GM19463 (cell line): ENCODE measurements at regions not wholly inside any gene's neighbourhood (a gene's known extent, or its start where the extent isn't known, plus 50 kb on each side); places are given as distances from the start of the nearest gene placed in this dataset.
"Not testable (repeated sequence)": the region's sequence is repeated elsewhere in the genome, so short reads cannot be mapped to it uniquely, and the experiment has no call there.

Experiments
- ATAC-seq: cut with Tn5 transposase; IDR thresholded peaks from one replicate; pipeline ENCODE4 v1.9.1; 2021; ENCODE audit warnings: mild to moderate bottlenecking, moderate library complexity; ENCODE audit not compliant: unreplicated experiment

DNA sequence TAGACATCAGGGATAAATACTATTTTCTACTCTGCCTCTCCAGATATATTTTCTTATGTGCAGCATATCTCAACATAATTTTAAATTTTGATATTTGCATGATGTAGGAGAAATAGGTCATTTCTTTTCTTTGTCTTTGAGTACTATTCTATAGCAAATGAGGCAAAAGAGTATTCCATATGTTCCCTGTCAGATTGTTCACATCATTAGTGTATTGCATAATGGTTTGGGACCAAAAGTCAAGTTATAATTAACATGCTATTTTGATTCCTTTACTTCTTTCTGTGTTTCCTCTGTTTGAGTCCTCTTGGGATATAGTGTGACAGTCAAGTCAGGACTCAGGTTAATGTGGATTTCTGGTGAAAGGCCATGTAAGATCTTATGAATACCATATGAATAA lies 864.6 kb upstream of the FBXO33 start:
- no peak for ATAC-seq

DNA sequence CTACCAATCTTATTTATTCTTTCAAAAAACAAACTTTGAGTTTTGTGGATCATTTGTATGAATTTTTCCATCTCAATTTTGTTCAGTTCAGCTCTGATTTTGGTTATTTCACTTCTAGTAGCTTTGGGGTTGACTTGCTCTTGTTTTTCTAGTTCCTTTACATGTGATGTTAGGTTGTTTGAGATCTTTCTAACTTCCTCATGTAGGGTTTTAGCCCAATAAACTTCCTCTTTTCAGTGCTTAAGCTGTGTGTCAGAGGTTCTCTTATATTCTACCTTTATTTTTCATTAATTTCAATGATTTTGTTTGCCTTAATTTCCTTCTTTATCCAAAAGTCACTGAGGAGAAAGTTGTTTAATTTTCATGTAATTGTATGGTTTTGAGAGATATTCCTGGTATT lies 860.4 kb upstream of the FBXO33 start:
- ATAC-seq: no peak

DNA sequence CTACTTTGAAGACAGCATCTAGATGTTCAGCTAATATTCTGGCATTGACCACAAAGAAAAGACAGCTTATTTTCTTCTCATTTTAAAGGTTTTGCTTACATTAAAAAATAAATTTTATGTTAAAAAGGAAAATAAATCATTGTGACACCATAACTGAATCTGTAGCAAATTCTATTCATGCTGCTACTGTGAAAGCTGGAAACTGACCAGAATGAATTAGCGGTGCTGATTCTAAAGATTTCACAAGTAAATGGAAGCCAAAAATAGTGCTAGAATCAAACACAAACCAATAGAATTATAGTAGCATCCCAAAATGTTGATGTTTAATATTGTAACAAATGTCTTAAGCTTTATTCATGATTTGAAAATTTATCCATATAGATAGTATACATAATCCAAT lies 850.0 kb upstream of the FBXO33 start:
- no peak for ATAC-seq

DNA sequence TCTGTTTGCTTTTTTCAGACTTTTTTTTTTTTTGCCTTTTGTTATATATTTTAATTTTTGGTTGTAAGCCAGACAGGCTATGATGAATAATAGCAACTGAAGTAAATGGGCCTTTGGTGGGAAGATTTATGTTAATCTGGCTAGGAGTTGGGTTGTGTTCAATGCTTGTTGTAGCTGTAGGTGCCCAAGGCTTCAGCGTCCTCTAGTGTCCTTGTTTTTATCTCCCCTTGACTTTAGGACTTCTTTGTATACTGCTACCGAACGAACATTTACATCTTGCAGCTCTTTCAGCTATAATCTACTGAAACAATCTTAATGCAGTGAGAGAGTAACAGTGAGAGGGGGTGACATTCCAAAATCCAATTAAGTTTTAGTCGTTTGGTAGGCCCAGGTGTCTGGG lies 848.4 kb upstream of the FBXO33 start:
- no peak for ATAC-seq

DNA sequence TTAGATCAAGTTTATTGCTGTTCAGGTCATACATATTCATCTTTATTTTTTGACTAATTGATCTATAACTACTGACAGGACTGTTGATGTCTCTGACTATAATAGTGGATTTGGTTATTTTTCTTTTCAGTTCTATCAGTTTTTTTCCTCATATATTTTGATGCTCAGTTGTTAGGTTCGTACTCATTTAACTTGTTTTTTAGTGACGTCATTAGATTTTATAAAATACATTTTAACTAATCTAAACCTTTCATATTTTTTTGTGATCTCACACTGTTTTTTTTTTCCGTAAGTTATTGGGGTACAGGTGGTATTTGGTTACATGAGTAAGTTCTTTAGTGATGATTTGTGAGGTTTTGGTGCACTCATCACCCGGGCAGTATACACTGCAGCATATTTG lies 841.2 kb upstream of the FBXO33 start:
- ATAC-seq: no peak

DNA sequence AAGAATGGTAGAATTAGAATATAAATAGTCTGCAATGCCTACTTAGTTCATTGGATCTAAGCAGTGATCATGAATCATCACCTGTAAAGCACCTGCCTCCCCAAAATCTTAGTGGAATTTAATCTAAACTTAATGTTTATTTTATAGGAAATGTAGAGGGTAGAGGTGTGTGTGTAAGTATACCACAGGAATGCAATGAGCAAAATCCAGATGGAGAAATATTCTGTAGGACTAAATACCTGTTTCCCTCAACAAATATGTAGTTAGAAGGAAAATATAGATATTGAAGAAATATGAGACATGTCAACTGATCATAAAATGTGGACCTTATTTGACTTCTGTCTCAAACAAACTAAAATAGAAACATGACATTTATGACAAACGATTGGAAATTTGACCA lies 839.2 kb upstream of the FBXO33 start:
- ATAC-seq: no peak

DNA sequence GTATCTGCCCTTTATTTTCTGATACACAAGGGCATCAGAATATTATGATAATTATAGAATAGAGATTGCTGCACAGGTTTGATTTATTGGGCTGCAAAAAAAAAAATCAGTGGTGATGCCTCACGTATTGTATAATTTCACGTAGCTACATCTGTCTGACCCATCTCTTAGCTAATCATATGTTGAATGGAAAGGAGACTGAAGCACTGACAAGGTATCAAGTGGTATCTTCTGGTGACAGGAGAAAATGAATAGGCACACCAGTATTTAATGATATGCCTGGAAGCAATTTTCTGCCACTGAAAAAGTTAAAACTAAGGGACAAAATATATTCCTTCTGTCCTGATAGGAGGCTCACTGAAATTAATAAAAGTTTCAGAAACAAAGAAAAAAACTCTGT lies 837.2 kb upstream of the FBXO33 start:
- ATAC-seq: no peak

DNA sequence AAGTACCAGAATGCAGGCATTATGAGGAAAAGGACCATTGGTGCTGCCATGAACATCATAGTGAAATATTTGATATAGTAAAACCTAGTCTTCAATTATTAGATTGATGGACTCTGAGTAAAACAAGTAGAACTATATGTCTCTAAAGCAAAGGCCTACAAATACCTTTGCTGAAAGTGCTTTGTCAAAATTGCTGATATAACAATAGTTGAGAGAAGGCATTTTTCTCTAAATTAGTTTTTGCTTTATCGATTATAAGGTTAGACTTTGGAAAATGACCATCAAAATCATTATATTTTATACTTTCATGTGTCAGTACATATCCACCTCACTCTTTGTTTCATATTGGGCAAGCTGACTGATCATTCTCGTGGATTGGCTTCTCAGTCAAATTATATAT lies 836.0 kb upstream of the FBXO33 start:
- no peak for ATAC-seq

DNA sequence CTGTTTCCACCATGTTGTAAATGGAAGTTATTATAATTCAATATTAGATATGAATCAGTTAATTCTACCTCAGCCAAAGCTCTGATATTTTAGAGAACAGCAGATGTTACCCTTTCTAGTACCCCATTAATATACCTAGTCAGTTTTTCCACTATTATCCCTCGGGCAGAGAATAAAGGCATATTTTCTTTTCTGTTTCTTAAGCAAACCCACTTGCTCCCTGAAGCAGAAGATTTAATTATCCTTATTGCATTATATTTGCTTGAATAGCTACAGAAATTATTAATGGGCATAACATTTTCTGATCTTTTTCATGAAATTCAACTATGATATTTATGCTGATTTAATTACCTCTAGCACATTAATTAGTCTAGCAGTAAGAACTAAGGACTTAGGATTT lies 832.9 kb upstream of the FBXO33 start:
- ATAC-seq: no peak

DNA sequence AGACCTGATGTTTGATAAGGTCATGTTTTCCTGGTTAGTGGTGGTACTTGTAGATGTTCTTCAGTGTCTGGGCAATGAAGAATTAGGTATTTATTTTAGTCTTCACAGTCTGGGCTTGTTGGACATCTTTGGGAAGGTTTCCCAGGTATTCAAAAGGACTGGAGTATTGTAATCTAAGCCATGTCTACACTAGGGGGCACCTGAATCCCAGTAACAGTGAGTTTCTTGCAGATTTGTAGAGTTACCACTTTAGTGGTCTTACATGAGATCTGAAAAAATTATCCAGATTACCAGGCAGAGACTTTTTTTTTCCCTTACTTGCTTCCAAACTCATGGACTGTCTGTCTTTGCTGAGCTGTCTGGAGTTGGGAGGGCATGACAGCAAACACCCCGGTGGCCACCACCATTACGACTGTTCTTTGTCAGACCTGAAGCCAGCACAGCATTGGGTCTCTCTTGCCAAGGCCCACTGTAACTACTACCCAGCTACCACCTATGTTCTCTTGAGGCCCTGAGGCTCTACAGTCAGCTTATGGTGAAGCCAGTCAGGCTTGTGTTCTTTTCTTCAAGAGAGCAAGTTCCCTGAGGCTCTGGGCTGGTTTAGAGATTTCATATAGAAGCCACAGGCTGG lies 820.7 kb upstream of the FBXO33 start:
- no peak for ATAC-seq

DNA sequence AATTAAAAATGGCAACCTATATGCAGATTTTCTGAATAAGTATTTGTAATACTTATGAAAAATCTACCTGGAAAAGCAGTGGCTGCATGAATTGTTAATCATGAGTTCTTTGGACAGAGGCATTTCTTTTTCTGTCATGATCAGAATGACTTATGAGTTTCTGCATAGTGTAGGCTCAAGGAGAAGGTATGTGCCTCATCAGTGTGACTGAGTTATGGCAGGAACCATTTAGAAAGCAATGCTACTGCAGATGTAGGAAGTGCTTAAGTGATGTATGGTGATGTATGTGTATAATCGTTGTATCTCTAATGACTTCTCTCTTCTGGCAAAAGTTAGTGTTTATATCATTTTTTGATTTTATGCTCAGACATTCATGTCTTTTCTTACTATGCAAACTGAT lies 816.4 kb upstream of the FBXO33 start:
- ATAC-seq: no peak

DNA sequence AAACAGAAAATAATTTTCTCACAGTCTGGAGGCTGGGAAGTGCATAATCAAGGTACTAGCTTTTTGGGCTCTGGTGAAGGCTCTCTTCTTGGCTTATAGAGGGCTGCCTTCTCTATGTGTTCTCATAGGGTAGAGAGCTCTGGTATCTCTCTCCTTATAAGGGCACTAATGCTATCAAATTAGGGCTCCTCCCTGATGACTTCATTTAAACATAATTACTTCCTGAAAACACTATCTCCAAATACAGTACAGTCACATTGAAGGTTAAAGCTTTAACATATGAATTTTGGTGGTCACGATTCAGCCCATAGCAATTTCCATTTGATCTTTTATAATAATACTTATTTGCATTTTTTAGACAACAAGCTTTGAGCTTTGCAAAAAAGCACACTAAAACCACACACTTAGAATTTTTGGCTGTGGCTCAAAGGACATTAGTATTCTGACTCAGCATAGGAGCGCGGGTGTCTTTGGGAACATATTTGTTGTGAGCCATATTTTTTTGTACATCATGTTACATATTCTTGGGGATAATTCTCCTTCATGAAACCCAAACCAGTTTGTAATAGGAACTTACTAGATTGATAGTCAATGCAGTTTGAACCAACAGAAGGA lies 808.1 kb upstream of the FBXO33 start:
- ATAC-seq: no peak

DNA sequence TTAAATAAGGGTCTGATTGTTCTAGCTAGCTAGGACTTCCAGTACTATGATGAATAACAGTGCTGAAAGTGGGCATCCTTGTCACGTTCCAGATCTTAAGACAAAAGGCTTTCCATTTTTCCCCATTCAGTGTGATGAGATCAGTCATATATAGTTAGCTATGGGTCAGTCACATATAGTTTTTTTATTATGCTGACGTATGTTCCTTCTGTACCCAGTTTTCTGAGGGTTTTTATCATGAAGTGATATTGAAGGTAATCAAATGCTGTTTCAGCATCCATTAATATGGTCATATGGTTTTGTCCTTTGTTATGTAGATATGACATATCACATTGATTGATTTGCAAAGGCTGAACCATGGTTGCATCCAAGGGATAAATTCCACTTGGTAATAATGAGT lies 800.1 kb upstream of the FBXO33 start:
- ATAC-seq: no peak

DNA sequence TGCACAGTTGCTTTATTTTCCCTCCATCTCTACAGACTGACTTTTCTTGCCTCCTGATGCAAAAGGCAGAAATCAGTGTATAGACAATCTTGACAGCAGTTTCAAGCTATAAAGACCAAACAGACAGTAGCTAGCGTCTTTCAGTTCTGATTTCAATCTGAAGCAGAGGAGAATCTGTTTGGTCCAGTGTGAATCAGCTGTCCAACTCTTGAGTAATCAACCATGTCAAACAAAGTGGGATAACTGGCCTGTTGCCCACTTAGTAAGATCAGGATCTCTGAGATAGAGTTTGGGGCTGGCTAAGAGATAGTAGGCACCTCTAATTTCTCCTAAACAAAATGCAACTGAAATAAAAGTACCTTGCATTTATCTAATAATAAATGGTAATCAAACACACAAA lies 797.4 kb upstream of the FBXO33 start:
- ATAC-seq: no peak

DNA sequence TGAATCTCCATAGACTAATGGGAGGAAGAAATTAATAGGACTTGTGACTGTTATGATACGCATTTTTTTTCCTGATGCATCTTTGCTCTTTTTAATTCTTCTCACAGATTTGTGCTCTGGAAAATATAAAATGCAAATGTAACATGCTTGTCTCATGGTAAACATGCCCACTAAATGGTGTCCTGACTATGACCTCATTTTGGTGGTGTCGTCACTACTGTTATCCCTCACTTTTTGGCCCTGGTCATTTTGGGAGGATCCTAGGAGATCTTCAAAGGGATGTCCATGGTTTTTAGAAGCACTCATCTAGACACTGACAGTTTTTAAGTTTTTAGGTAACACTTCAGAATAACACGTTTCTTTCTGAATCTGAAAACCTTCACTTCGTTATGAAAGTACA lies 790.8 kb upstream of the FBXO33 start:
- no peak for ATAC-seq

DNA sequence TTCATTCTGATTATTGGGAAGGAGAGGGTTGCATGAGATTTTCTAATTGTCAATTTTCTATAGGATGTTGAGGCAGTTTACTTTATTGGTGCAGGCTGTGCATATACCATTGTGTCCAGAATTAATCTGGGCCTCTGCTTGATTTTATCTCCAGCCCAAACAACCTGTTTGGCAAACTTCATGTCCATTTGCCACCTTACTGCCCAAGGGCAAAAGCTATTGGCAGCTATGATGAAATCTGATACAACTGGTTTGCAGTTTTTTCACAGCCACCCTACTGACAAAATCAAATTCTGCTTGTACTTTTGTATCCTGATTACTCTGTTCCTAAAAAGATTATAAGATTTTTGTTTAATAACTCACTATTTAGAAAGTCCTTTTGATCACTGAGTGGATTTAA lies 789.2 kb upstream of the FBXO33 start:
- ATAC-seq: no peak

DNA sequence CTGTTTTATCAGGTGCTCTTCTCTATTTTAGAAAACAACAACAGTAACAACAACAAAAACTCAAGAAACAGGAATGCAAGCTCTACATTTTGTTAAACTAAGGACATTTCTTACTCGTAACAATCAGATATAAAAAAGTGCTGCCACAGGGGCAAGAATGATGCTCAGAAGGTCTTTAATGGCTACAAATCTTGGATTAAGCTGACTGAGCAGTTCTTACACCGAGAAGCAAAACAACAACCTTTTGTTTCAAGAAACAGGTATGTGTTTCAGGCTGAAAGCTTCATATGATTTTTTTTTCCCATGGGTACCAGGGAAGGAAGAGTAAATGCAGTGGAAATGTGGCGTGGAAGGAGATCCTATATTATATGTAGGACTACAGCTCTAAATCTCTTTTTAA lies 786.8 kb upstream of the FBXO33 start:
- no peak for ATAC-seq

DNA sequence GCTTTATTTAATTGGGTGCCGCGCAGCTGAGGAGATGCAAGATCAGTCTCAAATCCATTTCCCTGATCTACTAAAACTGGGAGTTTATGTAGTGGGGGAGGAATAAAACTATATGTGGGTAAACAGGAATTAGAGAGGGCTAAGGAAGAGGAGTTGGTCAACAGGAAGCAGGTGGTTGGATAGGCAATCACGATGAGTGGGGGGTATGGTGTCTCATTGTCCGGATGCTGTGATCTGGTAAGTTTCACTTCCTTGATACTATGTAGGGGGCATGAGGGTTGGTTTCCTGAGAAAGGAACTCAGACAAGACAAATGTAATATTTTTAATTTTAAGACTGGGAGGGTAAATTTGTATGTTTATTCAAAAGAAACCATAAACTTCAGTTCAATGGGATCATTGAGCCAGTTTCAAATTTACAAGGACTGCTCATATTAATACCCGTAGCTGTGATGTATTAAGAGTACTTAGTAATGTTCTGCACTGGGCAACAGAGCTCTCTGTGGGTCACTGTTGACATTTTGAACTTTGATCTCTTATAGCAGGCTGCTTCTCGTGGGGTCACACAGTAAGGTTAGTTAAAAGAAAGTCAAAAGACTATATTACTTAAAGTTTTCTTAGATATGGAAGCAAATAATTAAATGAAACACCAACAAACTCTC lies 786.2 kb upstream of the FBXO33 start:
- ATAC-seq: peak; percentile 51

DNA sequence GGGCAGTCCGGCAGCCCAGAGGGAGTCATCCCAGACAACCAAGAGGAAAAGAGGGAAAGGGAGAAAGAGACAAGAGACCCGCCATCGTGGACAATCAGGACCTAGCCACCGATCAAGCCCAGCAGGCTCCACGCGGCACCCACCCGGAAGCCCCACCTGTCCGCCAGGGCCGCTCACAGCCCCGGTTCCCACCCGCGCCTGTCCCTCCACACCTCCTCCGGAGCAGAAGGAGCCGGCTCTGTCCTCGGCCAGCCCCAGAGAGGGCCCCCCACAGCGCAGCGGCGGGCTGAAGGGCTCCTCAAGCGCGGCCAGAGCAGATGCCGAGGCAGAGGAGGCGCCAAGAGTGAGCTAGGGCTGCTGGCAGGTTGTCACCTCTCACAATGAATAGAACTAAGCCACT lies 784.7 kb upstream of the FBXO33 start:
- no peak for ATAC-seq

DNA sequence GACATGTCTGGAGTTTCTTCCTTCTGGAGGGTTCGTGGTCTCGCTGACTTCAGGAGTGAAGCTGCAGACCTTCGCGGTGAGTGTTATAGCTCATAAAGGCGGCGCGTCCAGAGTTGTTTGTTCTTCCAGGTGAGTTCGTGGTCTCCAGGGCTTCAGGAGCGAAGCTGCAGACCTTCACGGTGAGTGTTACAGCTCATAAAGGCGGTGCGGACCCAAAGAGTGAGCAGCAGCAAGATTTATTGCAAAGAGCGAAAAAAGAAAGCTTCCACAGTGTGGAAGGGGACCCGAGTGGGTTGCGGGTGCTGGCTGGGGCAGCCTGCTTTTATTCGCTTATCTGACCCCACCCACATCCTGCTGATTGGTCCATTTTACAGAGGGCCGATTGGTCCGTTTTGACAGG lies 784.2 kb upstream of the FBXO33 start:
- ATAC-seq: not testable (repeated sequence)

DNA sequence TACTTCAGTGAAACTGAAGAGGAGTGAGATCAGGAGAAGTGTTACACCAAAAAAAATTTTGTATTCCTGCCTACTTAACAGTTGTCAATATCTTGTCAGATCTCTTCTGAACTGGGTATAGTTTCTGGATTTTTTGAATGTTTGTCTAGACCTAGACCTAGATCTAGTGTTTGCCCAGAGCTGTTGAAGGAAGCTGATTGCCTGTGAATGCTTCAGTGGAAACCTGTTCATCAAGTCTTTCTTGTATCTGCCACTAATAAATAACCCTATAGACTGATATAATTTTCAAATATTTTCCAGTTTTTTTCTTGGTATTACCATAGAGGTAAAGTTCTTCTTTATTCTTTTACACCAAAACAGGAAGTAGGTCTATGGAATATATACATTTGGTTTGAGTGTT lies 781.5 kb upstream of the FBXO33 start:
- ATAC-seq: no peak

DNA sequence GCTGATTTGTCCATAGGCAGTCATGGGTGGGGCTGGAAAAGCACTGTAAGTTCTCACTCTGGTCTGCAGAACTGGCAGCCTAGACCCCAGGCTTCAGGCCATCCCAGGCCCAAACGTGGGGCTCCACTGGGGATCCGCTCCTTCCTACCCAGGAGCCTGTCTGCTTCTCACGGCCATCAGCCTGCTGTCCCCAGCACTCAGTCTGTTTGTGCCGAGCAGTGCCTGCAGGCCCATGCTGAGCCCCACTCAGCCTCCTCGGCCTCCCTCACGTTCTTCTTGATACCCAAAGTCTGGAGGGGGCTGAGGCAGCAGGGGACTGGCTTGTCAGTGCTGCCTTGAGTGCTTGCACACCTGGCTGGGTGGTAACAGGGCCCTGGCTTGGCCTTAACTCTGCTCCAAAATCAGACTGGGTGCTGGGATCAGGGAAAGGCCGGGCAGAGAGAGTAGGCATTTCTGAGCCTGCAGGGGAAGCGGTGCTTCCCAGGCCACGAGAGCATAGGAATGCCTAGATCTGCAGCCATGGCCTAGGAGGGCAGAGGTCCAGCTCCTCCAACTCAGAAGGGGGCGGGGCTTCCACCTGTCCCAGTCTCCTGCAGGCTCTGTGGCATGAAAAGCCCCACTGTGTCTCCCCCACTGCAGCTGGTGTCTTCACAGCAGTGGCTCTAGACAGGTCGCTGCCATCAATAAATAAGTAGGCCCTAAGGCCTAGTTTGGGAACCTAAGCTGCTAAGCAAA lies 772.4 kb upstream of the FBXO33 start:
- no peak for ATAC-seq
